ENCODE measurements at regions not wholly inside any gene's neighbourhood (a gene's known extent, or its start where the extent isn't known, plus 50 kb on each side); places are given as distances from the start of the nearest gene placed in this dataset.

DNA sequence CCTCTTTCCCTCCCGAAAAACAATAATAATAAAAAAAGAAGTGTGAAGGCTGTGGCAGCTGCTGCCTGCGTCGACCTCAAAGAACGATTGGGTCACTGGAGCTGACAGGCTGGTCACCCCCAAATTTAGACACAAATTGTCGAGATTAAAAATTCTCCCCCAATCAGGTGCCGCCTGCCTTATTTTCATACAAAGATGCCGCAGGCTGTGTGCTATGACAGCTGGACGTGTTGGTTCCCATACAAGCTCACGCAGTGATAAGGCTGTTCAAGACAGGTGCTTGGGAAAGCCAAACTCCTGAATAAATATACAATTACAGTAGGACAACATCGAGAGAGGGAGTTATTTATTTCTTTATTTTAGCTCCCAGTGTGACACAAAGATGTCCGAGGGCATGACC, 1041.8 kb downstream of the VRK1 start:
- TF ChIP-seq, protein P1, sequence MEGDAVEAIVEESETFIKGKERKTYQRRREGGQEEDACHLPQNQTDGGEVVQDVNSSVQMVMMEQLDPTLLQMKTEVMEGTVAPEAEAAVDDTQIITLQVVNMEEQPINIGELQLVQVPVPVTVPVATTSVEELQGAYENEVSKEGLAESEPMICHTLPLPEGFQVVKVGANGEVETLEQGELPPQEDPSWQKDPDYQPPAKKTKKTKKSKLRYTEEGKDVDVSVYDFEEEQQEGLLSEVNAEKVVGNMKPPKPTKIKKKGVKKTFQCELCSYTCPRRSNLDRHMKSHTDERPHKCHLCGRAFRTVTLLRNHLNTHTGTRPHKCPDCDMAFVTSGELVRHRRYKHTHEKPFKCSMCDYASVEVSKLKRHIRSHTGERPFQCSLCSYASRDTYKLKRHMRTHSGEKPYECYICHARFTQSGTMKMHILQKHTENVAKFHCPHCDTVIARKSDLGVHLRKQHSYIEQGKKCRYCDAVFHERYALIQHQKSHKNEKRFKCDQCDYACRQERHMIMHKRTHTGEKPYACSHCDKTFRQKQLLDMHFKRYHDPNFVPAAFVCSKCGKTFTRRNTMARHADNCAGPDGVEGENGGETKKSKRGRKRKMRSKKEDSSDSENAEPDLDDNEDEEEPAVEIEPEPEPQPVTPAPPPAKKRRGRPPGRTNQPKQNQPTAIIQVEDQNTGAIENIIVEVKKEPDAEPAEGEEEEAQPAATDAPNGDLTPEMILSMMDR (IDR thresholded peaks at IDR 0.05): no peak
- no peak for TF ChIP-seq ZFX (IDR thresholded peaks at IDR 0.05; ENCODE audit: borderline replicate concordance)
- H3K27ac ChIP-seq: no peak overlapping the region

DNA sequence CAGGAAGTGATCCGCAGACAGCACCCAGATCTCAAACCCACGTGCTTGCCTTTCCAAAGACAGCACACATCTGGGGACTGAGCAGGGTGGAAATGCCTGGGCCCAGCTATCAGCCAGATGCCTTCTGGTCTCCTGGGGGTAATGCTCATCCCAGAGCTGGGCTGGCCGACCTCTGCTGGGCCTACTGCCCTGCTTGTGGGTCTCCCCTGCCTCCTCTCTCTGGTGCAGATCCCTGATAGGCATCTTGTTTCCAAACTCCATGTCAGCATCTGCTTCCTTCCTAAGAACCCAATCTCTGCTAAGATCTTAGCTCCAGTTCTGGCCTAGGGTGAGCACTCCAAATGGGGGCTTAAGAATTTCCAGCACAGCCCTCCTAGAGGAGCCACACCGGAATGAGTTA, 1043.0 kb downstream of the VRK1 start:
- TF ChIP-seq, protein P1 (IDR thresholded peaks at IDR 0.05): no peak
- TF ChIP-seq ZFX (IDR thresholded peaks at IDR 0.05; ENCODE audit: borderline replicate concordance): no peak
- no peak overlapping the region for H3K27ac ChIP-seq

DNA sequence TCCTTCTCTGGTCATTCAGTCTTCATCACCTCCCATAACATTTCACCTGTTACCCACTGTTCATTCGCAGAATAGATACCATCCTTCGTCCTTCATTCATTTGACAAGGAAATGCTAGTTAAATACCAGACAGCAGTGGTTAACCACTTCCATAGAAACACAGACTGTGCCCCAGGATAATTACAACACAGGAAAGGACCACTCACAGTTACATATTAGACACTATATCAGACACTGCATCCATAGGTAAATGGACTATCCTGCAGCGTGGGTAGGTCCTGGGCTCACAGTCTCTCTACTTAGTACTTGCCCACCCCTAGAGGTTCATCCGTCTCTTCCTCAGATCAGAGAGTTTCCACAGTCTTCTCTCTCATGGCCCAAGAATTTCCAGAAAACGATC, 1044.6 kb downstream of the VRK1 start:
- TF ChIP-seq ZFX (IDR thresholded peaks at IDR 0.05; ENCODE audit: borderline replicate concordance): no peak
- TF ChIP-seq, protein P1 (IDR thresholded peaks at IDR 0.05): no peak
- no peak overlapping the region for H3K27ac ChIP-seq

DNA sequence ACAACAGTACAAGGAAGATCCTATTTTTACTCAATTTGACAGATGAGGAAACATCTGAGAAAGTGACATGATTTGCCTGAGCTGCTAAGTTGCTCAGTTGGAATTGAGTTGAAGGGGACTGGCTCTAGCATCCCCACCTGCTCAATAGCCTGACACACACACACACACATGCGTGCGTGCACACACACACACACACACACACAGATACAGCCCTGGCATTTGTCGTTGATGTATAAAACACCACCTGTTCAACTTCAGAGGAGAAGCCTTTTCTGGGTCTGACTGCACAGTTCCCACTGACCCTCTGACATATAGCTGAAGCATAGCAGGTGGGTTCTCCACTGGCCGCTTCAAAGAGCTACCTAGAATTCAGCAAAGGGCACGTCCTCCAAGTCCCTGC, 1045.9 kb downstream of the VRK1 start:
- TF ChIP-seq, protein P1 (IDR thresholded peaks at IDR 0.05): no peak
- TF ChIP-seq ZFX (IDR thresholded peaks at IDR 0.05; ENCODE audit: borderline replicate concordance): no peak
- H3K27ac ChIP-seq: no peak overlapping the region

DNA sequence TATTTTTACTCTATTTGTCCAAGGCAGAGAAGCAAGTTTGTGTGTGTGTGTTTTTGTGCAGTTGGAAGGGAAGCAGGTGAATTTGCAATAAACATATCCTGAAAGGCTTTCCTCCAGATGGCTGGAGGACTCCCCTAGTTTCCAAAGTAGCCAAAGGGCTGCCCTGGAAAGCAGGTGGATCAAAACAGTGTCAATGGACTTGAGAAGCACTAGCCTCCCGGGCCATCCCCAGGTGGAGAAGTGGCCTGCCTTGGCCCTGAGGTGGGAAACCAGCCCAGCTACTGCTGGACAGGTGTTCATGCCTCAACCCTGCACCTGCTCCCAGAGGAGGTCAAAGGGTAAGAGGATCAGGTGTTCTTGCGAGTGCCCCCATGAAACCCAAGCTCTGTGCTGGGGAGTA, 1046.9 kb downstream of the VRK1 start:
- no peak for TF ChIP-seq ZFX (IDR thresholded peaks at IDR 0.05; ENCODE audit: borderline replicate concordance)
- TF ChIP-seq, protein P1 (IDR thresholded peaks at IDR 0.05): no peak
- H3K27ac ChIP-seq: no peak overlapping the region

DNA sequence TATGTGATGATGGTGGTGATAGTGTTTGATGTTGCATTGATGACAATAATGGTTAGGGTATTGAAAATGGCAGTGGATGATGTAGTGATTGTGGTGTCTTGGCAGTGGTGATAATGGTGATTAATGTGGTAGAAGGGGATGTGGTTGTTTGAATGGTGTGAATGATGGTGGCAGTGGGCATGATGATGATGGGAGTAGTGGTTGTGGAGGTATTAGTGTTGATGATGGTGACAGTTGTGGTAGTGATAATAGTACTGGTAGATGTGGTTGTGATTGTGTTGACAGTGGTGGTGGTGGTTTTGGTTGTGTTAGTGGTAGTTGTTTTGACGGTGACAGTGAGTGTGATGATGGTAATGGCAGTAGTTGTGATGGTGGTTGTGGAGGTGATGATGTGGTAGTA, 1049.0 kb downstream of the VRK1 start:
- TF ChIP-seq, protein P1 (IDR thresholded peaks at IDR 0.05): no peak
- no peak for TF ChIP-seq ZFX (IDR thresholded peaks at IDR 0.05; ENCODE audit: borderline replicate concordance)
- no peak overlapping the region for H3K27ac ChIP-seq

DNA sequence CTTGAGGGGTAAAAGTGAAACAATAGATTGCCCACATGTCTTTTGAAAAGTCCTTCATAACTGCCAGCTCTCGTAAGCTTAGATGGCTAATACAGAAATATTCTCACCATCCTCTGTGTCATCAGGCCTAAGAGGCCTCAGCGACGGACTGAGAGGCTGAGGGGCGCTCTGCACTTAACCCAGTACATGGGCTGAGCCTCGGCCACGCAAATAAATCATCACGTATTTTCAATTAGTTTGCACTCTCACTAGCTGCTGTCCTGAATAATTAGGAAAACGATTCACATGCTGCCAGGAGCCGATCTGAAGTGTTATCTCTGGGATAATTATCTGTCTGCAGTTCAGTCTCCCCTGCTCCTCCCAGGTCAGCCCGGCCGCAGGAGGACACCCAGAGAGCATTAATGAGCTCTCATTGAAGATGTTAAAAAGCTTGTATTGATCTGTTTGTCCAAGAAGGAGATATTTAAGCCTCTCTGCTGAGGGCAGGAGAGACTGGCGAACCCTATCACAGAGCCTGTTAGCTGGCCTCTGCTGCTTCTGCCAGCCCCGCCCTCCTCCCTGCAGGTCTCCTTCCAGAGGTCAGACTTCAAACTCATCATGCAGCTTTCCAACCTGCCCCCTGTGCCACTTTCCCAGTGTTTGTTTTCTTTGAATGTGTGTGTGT, 1051.3 kb downstream of the VRK1 start:
- TF ChIP-seq, protein P1 (IDR thresholded peaks at IDR 0.05): no peak
- no peak for TF ChIP-seq ZFX (IDR thresholded peaks at IDR 0.05; ENCODE audit: borderline replicate concordance)
- no peak overlapping the region for H3K27ac ChIP-seq
